Activated naive CD8-positive, alpha-beta T cell (primary cell): ENCODE measurements at regions not wholly inside any gene's neighbourhood (a gene's known extent, or its start where the extent isn't known, plus 50 kb on each side); places are given as distances from the start of the nearest gene placed in this dataset.
"Not testable (repeated sequence)": the region's sequence is repeated elsewhere in the genome, so short reads cannot be mapped to it uniquely, and the experiment has no call there.

Experiments
- H3K27ac Mint-ChIP-seq: one replicate; pipeline ENCODE4 v1.8.0; 2021; ENCODE audit warnings: mixed read lengths
- H3K27me3 Mint-ChIP-seq: one replicate; pipeline ENCODE4 v1.8.0; 2021; ENCODE audit warnings: mixed read lengths
- H3K36me3 Mint-ChIP-seq: one replicate; pipeline ENCODE4 v1.8.0; 2021; ENCODE audit warnings: mixed read lengths
- H3K4me1 Mint-ChIP-seq: one replicate; pipeline ENCODE4 v1.8.0; 2021; ENCODE audit warnings: low read depth, mixed read lengths
- H3K4me3 Mint-ChIP-seq: one replicate; pipeline ENCODE4 v1.8.0; 2021; ENCODE audit warnings: mild to moderate bottlenecking, mixed read lengths
- H3K9me3 Mint-ChIP-seq: one replicate; pipeline ENCODE4 v1.8.0; 2021; ENCODE audit warnings: low read depth, mixed read lengths

GRCh38 chr7:9516662-9517061 lies 1083.3 kb downstream of the NXPH1 start:
- Mint-ChIP-seq H3K4me3 (no peak overlapping the region), H3K27me3 (no peaks in the 10 kb centered on the region), H3K4me1 (no peaks in the 10 kb centered on the region), H3K27ac (no peak overlapping the region), H3K36me3 (no peaks in the 10 kb centered on the region), H3K9me3 (peaks cover 6% of the 10 kb centered on the region)

- no peaks in the 10 kb centered on the region for H3K27me3 Mint-ChIP-seq
- H3K4me1 Mint-ChIP-seq: no peaks in the 10 kb centered on the region
- H3K27ac Mint-ChIP-seq: no peak overlapping the region
- H3K4me3 Mint-ChIP-seq: no peak overlapping the region
- no peaks in the 10 kb centered on the region for H3K36me3 Mint-ChIP-seq
- no peaks in the 10 kb centered on the region for H3K9me3 Mint-ChIP-seq
Measured at GRCh38 chr7:9523579-9523978, 1090.2 kb downstream of the NXPH1 start.

DNA sequence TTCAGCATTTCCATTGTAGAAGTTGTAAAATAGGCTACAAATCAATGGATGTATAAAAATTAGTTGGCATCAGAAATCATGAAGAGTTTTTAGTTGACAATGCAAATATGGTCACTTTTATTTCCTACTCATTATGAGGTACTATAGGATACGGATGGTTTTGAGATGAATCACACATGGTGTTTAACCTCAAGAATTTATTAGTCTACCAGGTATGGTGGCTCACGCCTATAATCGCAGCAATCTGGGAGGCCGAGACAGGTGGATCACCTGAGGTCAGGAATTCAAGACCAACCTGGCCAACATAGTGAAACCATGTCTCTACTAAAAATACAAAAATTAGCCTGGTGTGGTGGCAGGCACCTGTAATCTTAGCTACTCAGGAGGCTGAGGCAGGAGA lies 1119.0 kb downstream of the NXPH1 start:
- H3K27me3 Mint-ChIP-seq, H3K36me3 Mint-ChIP-seq, H3K9me3 Mint-ChIP-seq, H3K4me1 Mint-ChIP-seq, H3K27ac Mint-ChIP-seq, H3K4me3 Mint-ChIP-seq: not testable (repeated sequence)

DNA sequence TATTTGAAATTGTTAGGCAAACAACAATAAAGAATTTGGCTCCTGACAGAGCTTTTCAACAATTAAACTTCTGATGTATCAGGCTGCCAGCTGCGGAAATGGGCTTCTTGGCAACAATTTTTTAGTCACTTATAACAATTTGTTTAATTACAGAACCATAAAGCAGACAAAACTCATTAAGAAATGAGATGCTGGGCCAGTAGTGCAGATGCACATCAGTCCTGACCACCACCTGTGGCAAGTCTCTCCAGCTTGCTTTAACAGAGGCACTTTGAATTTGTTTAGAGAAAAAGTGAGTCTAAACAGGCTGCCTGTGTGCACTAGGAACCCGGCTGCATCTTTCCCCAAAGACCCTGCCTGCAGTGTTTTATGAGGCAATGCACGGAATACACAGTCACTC lies 1124.4 kb downstream of the NXPH1 start:
- no peaks in the 10 kb centered on the region for H3K36me3 Mint-ChIP-seq
- no peaks in the 10 kb centered on the region for H3K27me3 Mint-ChIP-seq
- no peaks in the 10 kb centered on the region for H3K4me1 Mint-ChIP-seq
- no peak overlapping the region for H3K27ac Mint-ChIP-seq
- no peak overlapping the region for H3K4me3 Mint-ChIP-seq
- no peaks in the 10 kb centered on the region for H3K9me3 Mint-ChIP-seq

GRCh38 chr7:9575716-9576115 lies 1142.3 kb downstream of the NXPH1 start:
- Mint-ChIP-seq H3K4me3 (no peak overlapping the region), H3K27ac (no peak overlapping the region), H3K27me3 (no peaks in the 10 kb centered on the region), H3K4me1 (no peaks in the 10 kb centered on the region), H3K36me3 (no peaks in the 10 kb centered on the region), H3K9me3 (no peaks in the 10 kb centered on the region)

GRCh38 chr7:9582824-9583223 lies 1149.4 kb downstream of the NXPH1 start:
- Mint-ChIP-seq H3K27ac (no peak overlapping the region), H3K36me3 (no peaks in the 10 kb centered on the region), H3K27me3 (no peaks in the 10 kb centered on the region), H3K4me1 (no peaks in the 10 kb centered on the region), H3K9me3 (peaks cover 3% of the 10 kb centered on the region), H3K4me3 (no peak overlapping the region)

- H3K4me1 Mint-ChIP-seq: no peaks in the 10 kb centered on the region
- no peaks in the 10 kb centered on the region for H3K27me3 Mint-ChIP-seq
- H3K4me3 Mint-ChIP-seq: no peak overlapping the region
- no peak overlapping the region for H3K27ac Mint-ChIP-seq
- peaks cover 11% of the 10 kb centered on the region for H3K9me3 Mint-ChIP-seq
- H3K36me3 Mint-ChIP-seq: no peaks in the 10 kb centered on the region
Measured at GRCh38 chr7:9598411-9598810, 1165.0 kb downstream of the NXPH1 start.

- Mint-ChIP-seq H3K36me3 (no peaks in the 10 kb centered on the region), H3K27me3 (no peaks in the 10 kb centered on the region), H3K4me1 (no peaks in the 10 kb centered on the region), H3K4me3 (no peak overlapping the region), H3K27ac (no peak overlapping the region), H3K9me3 (peaks cover 11% of the 10 kb centered on the region)
Measured at GRCh38 chr7:9600974-9601373, 1167.6 kb downstream of the NXPH1 start.

DNA sequence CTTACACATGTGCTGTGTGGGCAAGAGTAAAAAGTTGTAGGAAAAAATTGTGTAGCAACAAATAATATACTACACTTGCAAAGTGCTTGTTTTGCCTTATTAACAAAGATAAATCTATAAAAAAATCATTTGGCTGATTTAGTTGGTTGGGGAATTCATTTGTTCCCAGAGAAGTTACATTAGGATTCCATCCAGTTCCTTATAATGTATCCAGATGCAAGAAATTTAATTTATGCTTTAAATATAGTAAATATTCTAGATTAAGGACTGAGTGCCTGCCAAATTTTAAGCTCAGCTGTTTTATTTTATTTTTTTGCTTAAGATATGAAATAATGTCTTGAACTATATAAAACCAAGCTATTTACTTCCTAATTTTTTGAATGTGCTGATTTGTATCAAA lies 1169.9 kb downstream of the NXPH1 start:
- Mint-ChIP-seq H3K27me3 (no peaks in the 10 kb centered on the region), H3K9me3 (peaks cover 5% of the 10 kb centered on the region), H3K36me3 (no peaks in the 10 kb centered on the region), H3K4me3 (no peak overlapping the region), H3K4me1 (no peaks in the 10 kb centered on the region), H3K27ac (no peak overlapping the region)

DNA sequence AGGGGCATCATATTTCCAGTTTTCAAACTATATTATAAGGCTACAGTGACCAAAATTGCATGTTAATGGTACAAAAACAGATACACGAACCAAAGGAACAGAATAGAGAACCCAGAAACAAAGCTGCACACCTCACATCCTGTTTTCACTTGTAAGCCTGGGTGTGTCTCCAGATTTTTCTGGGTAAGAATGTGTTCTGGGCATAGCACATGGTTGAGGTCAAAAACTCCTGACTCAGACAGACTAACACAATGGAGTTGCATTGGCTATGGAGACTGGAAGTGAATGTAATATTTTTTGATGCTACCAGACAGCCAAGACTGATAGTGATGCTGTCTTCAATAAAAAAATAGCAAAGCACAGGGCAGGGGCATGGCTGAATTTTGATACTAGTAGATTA lies 1175.2 kb downstream of the NXPH1 start:
- H3K36me3 Mint-ChIP-seq: no peaks in the 10 kb centered on the region
- H3K27ac Mint-ChIP-seq: no peak overlapping the region
- H3K9me3 Mint-ChIP-seq: no peaks in the 10 kb centered on the region
- H3K4me3 Mint-ChIP-seq: no peak overlapping the region
- no peaks in the 10 kb centered on the region for H3K27me3 Mint-ChIP-seq
- H3K4me1 Mint-ChIP-seq: no peaks in the 10 kb centered on the region

GRCh38 chr7:9620899-9621298 lies 1187.5 kb downstream of the NXPH1 start:
- not testable (repeated sequence) for H3K4me3 Mint-ChIP-seq, H3K9me3 Mint-ChIP-seq, H3K4me1 Mint-ChIP-seq, H3K36me3 Mint-ChIP-seq, H3K27ac Mint-ChIP-seq, H3K27me3 Mint-ChIP-seq

DNA sequence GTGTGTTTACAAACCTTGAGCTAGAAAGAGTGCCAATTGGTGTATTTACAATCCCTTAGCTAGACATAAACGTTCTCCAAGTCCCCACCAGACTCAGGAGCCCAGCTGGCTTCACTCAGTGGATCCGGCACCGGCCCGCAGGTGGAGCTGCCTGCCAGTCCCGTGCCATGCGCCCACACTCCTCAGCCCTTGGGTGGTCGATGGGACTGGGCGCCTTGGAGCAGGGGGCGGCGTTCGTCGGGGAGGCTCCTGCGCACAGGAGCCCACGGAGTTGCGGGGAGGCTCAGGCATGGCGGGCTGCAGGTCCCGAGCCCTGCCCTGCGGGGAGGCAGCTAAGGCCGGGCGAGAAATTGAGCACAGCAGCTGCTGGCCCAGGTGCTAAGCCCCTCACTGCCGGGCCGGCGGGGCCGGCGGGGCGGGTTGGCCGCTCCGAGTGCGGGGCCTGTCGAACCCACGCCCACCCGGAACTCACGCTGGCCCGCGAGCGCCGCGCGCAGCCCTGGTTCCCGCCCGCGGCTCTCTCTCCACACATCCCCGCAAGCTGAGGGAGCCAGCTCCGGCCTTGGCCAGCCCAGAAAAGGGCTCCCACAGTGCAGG lies 1188.0 kb downstream of the NXPH1 start:
- not testable (repeated sequence) for H3K4me1 Mint-ChIP-seq, H3K4me3 Mint-ChIP-seq, H3K27ac Mint-ChIP-seq, H3K36me3 Mint-ChIP-seq, H3K27me3 Mint-ChIP-seq, H3K9me3 Mint-ChIP-seq

GRCh38 chr7:9621927-9622326 lies 1188.5 kb downstream of the NXPH1 start:
- H3K36me3 Mint-ChIP-seq: no peaks in the 10 kb centered on the region
- H3K27me3 Mint-ChIP-seq: no peaks in the 10 kb centered on the region
- no peak overlapping the region for H3K27ac Mint-ChIP-seq
- H3K4me1 Mint-ChIP-seq: no peaks in the 10 kb centered on the region
- no peaks in the 10 kb centered on the region for H3K9me3 Mint-ChIP-seq
- H3K4me3 Mint-ChIP-seq: no peak overlapping the region

DNA sequence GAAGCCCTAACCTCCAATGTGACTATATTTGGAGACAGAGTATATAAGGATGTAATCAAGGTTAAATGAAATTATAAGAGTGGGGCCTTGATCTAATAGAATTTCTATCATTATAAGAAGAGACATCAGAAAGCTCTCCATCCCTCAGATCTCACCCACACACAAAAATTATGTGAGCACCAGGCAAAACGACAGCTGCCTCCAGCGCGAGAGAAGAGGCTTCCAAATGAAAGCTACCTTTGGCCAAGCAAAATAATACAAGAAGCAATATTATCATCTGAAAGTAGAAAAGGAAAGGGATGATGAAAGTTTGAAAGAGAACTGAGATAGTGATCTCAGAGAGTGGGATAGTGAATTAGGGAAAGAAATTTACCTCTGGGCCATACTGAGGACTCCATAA lies 1192.5 kb downstream of the NXPH1 start:
- Mint-ChIP-seq H3K36me3 (no peaks in the 10 kb centered on the region), H3K4me3 (no peak overlapping the region), H3K9me3 (peaks cover 5% of the 10 kb centered on the region)

DNA sequence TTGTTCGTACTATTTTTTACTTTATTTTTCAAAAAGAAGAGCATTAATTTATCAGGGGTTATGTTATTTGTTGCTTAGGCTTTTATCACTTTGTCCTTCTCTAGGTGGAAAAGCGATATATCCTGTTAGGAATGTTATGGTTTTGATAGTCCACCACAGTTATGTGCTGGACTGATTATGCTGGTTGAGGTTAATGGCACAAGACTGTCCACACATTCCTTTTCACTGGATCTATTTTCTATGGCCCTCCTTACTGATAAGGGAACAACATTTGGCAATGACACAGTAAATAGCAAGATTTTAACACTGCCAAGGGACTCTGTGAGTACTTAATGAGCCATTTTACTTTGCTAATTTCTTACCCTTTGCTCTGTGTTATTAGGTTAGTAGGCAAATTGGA lies 1212.3 kb downstream of the NXPH1 start:
- H3K36me3 Mint-ChIP-seq: no peaks in the 10 kb centered on the region
- H3K4me3 Mint-ChIP-seq: no peak overlapping the region
- peaks cover 5% of the 10 kb centered on the region for H3K9me3 Mint-ChIP-seq
- H3K27me3 Mint-ChIP-seq: no peaks in the 10 kb centered on the region
- no peaks in the 10 kb centered on the region for H3K4me1 Mint-ChIP-seq
- H3K27ac Mint-ChIP-seq: no peak overlapping the region

More for the DNA sequence above, 1192.5 kb downstream of the NXPH1 start:
- Mint-ChIP-seq H3K27ac (no peak overlapping the region), H3K27me3 (no peaks in the 10 kb centered on the region), H3K4me1 (no peaks in the 10 kb centered on the region)

DNA sequence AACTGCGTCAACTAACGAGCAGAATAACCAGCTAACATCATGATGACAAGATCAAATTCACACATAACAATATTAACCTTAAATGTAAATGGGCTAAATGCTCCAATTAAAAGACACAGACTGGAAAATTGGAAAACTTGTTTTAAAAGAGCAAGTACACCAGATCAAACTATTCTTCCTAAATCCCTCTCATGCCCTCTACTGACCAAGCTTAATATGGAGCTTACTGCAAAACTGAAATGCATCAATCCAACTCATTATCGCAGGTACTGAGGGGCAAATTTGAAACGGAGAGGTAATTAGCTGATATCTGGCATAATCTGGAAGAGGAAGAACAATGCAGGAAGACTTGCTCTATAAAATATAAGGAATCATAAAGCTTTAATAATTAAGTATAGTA lies 1223.8 kb downstream of the NXPH1 start:
- no peaks in the 10 kb centered on the region for H3K4me1 Mint-ChIP-seq
- H3K4me3 Mint-ChIP-seq: no peak overlapping the region
- H3K27ac Mint-ChIP-seq: no peak overlapping the region
- H3K9me3 Mint-ChIP-seq: peaks cover 5% of the 10 kb centered on the region
- H3K27me3 Mint-ChIP-seq: no peaks in the 10 kb centered on the region
- no peaks in the 10 kb centered on the region for H3K36me3 Mint-ChIP-seq
